ENCODE measurements at regions not wholly inside any gene's neighbourhood (a gene's known extent, or its start where the extent isn't known, plus 50 kb on each side); places are given as distances from the start of the nearest gene placed in this dataset.

DNA sequence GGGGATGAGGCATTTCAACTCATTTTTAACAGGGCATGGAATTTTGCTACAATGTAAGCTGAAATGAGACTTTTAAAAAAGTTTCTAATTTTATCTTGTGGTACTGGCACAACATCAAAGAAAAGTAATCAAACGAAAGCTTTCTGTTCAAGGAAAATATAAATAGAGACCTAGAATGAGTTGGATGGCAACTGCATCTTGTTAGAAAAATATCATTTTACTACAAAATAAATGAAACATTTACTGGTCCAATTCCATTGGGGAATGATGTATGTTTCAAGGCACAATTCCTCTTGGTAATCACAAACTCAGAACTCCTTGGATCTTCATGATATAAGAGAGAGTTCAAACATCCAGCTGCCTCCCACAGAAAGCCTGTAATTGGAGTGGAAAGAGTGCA is 102.8 kb downstream of the HMHB1 start:
- TF ChIP-seq ARNTL (CRISPR knock-in tag; IDR thresholded peaks at IDR 0.05; ENCODE audit: borderline replicate concordance, low read depth) (no peak), ZFP30 (CRISPR knock-in tag; IDR thresholded peaks at IDR 0.05) (no peak), TOX (CRISPR knock-in tag; IDR thresholded peaks at IDR 0.05; ENCODE audit: borderline replicate concordance) (no peak), CSDC2 (CRISPR knock-in tag; IDR thresholded peaks at IDR 0.05) (no peak), OSR1 (CRISPR knock-in tag; IDR thresholded peaks at IDR 0.05) (no peak), SNAI2 (CRISPR knock-in tag; IDR thresholded peaks at IDR 0.05) (no peak)
- TF ChIP-seq, protein P1, sequence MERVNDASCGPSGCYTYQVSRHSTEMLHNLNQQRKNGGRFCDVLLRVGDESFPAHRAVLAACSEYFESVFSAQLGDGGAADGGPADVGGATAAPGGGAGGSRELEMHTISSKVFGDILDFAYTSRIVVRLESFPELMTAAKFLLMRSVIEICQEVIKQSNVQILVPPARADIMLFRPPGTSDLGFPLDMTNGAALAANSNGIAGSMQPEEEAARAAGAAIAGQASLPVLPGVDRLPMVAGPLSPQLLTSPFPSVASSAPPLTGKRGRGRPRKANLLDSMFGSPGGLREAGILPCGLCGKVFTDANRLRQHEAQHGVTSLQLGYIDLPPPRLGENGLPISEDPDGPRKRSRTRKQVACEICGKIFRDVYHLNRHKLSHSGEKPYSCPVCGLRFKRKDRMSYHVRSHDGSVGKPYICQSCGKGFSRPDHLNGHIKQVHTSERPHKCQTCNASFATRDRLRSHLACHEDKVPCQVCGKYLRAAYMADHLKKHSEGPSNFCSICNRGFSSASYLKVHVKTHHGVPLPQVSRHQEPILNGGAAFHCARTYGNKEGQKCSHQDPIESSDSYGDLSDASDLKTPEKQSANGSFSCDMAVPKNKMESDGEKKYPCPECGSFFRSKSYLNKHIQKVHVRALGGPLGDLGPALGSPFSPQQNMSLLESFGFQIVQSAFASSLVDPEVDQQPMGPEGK (CRISPR knock-in tag; IDR thresholded peaks at IDR 0.05; ENCODE audit: borderline replicate concordance): no peak
- TF ChIP-seq, protein P2, sequence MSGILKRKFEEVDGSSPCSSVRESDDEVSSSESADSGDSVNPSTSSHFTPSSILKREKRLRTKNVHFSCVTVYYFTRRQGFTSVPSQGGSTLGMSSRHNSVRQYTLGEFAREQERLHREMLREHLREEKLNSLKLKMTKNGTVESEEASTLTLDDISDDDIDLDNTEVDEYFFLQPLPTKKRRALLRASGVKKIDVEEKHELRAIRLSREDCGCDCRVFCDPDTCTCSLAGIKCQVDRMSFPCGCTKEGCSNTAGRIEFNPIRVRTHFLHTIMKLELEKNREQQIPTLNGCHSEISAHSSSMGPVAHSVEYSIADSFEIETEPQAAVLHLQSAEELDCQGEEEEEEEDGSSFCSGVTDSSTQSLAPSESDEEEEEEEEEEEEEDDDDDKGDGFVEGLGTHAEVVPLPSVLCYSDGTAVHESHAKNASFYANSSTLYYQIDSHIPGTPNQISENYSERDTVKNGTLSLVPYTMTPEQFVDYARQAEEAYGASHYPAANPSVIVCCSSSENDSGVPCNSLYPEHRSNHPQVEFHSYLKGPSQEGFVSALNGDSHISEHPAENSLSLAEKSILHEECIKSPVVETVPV (CRISPR knock-in tag; IDR thresholded peaks at IDR 0.05): no peak
- TF ChIP-seq, protein P3, sequence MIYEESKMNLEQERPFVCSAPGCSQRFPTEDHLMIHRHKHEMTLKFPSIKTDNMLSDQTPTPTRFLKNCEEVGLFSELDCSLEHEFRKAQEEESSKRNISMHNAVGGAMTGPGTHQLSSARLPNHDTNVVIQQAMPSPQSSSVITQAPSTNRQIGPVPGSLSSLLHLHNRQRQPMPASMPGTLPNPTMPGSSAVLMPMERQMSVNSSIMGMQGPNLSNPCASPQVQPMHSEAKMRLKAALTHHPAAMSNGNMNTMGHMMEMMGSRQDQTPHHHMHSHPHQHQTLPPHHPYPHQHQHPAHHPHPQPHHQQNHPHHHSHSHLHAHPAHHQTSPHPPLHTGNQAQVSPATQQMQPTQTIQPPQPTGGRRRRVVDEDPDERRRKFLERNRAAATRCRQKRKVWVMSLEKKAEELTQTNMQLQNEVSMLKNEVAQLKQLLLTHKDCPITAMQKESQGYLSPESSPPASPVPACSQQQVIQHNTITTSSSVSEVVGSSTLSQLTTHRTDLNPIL (CRISPR knock-in tag; IDR thresholded peaks at IDR 0.05; ENCODE audit: low read depth): no peak
